ENCODE measurements at regions not wholly inside any gene's neighbourhood (a gene's known extent, or its start where the extent isn't known, plus 50 kb on each side); places are given as distances from the start of the nearest gene placed in this dataset.

DNA sequence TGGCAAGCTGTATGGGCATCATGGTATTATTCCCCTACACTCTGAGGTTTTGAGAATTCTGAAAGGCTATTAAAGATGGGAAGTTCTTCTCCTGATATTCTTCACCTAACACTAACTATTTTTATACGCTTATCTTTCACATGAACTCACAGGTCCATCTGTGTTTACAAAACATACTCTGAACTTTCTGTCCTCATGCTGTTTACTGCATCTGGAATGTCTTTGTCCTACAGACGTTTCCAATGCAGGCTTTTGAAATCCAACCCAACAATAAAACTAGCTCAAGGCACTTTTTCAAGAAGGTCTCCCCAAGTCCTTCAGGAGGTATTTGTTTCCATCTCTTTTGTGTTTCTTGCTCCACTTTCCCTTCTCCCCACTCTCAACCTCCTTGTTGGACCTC lies 60.5 kb upstream of the MLIP start:
- Mint-ChIP-seq H3K27ac (no peak overlapping the region), H3K27me3 (no peaks in the 10 kb centered on the region), H3K4me1 (no peaks in the 10 kb centered on the region), H3K9me3 (no peaks in the 10 kb centered on the region), H3K36me3 (no peaks in the 10 kb centered on the region), H3K4me3 (no peak overlapping the region)
- no peak for ATAC-seq (ENCODE audit: low read depth in 2 of 2)
- DNase-seq = no peak

DNA sequence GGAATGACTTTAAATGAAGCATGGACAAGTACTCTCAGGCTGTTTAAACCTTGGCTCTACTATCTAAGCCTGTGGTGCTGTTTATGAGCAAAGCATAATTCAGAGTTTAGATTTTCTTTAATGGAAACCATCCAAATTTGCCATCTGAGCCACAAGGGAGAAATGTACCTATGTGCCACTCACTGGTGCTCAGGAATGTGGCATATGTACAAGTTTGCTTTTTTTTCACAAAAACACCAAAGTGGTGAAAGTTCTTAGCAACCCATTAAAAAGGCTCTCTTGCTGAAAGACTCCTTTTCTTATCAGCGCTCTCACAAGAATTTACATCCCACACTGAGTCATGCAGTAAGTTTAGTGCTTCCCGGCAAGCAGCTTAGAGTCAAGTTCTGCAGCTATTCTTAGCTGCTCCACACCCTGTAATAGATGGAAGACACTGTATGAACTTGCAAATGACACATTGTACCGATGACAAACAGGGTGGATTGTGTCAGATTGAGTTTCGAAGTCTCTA lies 57.3 kb upstream of the MLIP start:
- ATAC-seq (ENCODE audit: low read depth in 2 of 2) = no peak
- Mint-ChIP-seq H3K27me3 (no peaks in the 10 kb centered on the region), H3K4me1 (no peaks in the 10 kb centered on the region), H3K4me3 (no peak overlapping the region), H3K27ac (peak overlapping the region in 1 of 6 donors; percentile 33), H3K36me3 (no peaks in the 10 kb centered on the region), H3K9me3 (no peaks in the 10 kb centered on the region)
- no peak for DNase-seq

DNA sequence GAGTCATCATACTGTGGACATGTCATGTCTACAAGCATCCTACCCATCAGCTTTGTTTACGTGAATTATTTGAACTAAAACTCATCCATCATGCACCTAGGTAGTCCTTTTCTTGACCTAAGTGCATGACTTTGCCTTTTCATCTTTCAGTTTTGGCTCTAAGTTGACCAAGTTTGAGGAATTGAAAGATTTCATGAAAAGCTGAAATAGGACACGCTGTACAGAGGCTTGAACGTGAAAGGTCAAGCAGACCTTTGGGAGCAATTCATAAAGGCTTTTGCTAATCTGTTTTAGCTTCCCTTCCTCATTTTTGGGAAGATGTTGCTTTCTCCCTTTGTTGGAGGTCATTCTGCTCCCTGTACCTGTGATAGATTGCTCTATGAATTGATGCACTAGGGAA lies 55.1 kb upstream of the MLIP start:
- Mint-ChIP-seq H3K36me3 (no peaks in the 10 kb centered on the region), H3K9me3 (no peaks in the 10 kb centered on the region), H3K27me3 (no peaks in the 10 kb centered on the region), H3K4me3 (no peak overlapping the region), H3K27ac (no peak overlapping the region), H3K4me1 (no peaks in the 10 kb centered on the region)
- DNase-seq (no peak), ATAC-seq (ENCODE audit: low read depth in 2 of 2) (no peak)

DNA sequence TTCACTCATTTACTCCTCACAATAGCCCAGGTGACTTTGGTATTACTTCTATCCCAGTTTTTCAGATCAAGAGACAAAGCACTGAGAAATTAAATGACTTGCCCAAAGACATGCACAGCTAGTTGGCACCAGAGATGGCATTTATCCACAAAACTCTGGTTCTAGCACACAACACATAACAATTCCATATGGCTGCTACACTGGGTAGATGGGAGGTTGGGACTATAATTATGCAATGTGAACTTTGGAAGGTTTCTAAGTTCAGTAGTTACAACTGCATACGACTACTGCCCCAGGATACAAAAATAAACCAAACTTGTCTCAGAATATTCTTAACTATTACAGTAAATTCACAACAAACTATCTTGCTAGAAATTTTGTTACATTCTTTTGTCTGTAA lies 54.2 kb upstream of the MLIP start:
- no peak overlapping the region for H3K27ac Mint-ChIP-seq
- H3K4me3 Mint-ChIP-seq = no peak overlapping the region
- no peaks in the 10 kb centered on the region for H3K36me3 Mint-ChIP-seq
- H3K27me3 Mint-ChIP-seq = no peaks in the 10 kb centered on the region
- no peaks in the 10 kb centered on the region for H3K4me1 Mint-ChIP-seq
- DNase-seq = no peak
- H3K9me3 Mint-ChIP-seq = no peaks in the 10 kb centered on the region
- no peak for ATAC-seq (ENCODE audit: low read depth in 2 of 2)

DNA sequence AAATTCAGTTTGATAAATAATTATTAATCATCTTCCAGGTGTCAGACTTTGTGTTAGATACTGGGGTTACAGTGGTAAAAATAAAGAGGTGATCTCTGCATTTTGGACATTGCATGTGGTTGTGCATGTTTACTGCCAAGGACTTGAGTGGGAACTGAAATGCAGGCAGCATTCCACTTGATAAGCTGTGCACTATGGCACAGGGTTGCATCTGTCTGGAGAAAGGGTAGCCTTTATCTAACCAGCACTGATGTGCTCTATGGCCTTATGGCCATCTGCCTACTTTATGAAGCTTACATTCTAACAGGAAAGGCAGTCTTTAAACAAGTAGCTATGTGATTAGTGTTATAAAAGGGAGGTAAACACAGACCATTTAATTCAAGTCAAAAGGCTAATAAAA lies 53.0 kb upstream of the MLIP start:
- Mint-ChIP-seq H3K36me3 (no peaks in the 10 kb centered on the region), H3K27me3 (no peaks in the 10 kb centered on the region), H3K4me3 (no peak overlapping the region), H3K4me1 (no peaks in the 10 kb centered on the region), H3K27ac (no peak overlapping the region), H3K9me3 (no peaks in the 10 kb centered on the region)
- ATAC-seq (ENCODE audit: low read depth in 2 of 2) (no peak), DNase-seq (no peak)

DNA sequence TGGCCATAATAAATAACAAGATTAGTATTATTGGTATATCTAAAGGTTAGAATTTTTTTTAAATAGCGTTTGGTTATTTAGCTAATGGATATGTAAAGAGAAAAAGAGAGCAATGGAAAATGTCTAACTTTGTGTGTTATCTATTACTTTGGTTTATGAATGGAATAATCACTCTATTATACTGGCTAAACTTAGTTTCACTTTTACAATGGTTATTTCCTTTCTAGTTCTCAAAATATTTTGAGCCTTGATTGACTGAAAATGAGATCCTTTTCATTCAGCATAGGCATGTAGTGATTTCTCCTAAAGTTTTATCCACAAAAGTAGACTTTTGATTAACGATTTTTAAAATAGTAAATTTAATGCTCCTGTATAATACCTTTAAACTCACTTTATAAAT lies 51.6 kb upstream of the MLIP start:
- ATAC-seq (ENCODE audit: low read depth in 2 of 2) (no peak), DNase-seq (no peak)
- Mint-ChIP-seq H3K27ac (no peak overlapping the region), H3K4me1 (no peaks in the 10 kb centered on the region), H3K36me3 (no peaks in the 10 kb centered on the region), H3K4me3 (no peak overlapping the region), H3K27me3 (no peaks in the 10 kb centered on the region), H3K9me3 (no peaks in the 10 kb centered on the region)

DNA sequence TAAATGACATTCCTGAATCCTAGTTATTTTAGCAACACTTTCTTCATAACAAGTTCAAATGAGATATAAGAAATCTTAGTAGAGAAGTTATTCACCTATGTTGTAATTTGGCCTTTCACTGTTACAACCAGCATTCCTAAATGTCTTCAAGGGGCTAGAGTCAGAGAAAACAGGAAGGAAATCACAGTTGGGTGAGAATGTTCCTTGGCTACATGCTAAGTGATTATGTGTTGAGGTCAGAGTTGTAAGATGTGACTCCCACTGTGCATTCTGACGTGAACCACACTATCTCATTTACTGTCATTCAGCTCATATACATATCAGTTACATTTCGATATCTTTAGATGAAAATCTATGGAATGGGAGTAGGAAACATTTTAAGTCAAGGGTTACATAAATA lies 51.0 kb upstream of the MLIP start:
- no peak overlapping the region for H3K27ac Mint-ChIP-seq
- DNase-seq = no peak
- H3K9me3 Mint-ChIP-seq = no peaks in the 10 kb centered on the region
- no peak for ATAC-seq (ENCODE audit: low read depth in 2 of 2)
- H3K4me3 Mint-ChIP-seq = no peak overlapping the region
- H3K27me3 Mint-ChIP-seq = no peaks in the 10 kb centered on the region
- H3K4me1 Mint-ChIP-seq = no peaks in the 10 kb centered on the region
- no peaks in the 10 kb centered on the region for H3K36me3 Mint-ChIP-seq

Measured in naive B cell (primary cell).